NCI-H146 treated with DMSO at 0.1 percent for 48 hours (cell line): ENCODE measurements at regions not wholly inside any gene's neighbourhood (a gene's known extent, or its start where the extent isn't known, plus 50 kb on each side); places are given as distances from the start of the nearest gene placed in this dataset.
A peak's percentile ranks its signal among the peaks of the same experiment; 100 is the strongest.

Source experiments
- DNase-seq: peaks from one replicate; lab custom pipeline; 2025; ENCODE audit not compliant: unreplicated experiment; lab: John Stamatoyannopoulos, UW

GRCh38 chr18:41756141-41756540 is 198.9 kb upstream of the PIK3C3 start:
- DNase-seq, result no peak

GRCh38 chr18:41754332-41754731 is 200.7 kb upstream of the PIK3C3 start:
- no peak for DNase-seq

- no peak for DNase-seq
Measured at GRCh38 chr18:41753826-41754225, 201.2 kb upstream of the PIK3C3 start.

- DNase-seq, result no peak
Measured at GRCh38 chr18:41752826-41753225, 202.2 kb upstream of the PIK3C3 start.

GRCh38 chr18:41751652-41752051 is 203.4 kb upstream of the PIK3C3 start:
- no peak for DNase-seq

- no peak for DNase-seq
Measured at GRCh38 chr18:41751161-41751560, 203.9 kb upstream of the PIK3C3 start.

GRCh38 chr18:41747723-41748242 is 207.3 kb upstream of the PIK3C3 start:
- DNase-seq, result no peak

- peak; percentile 93 for DNase-seq
Measured at GRCh38 chr18:41745166-41746049, 209.6 kb upstream of the PIK3C3 start.

- peak; percentile 79 for DNase-seq
Measured at GRCh38 chr18:41744421-41745030, 210.5 kb upstream of the PIK3C3 start.

GRCh38 chr18:41737218-41737617 is 217.8 kb upstream of the PIK3C3 start:
- DNase-seq, result no peak

GRCh38 chr18:41734917-41735316 is 220.1 kb upstream of the PIK3C3 start:
- no peak for DNase-seq

GRCh38 chr18:41732356-41732755 is 222.7 kb upstream of the PIK3C3 start:
- no peak for DNase-seq

GRCh38 chr18:41731884-41732283 is 223.2 kb upstream of the PIK3C3 start:
- DNase-seq, result no peak

- DNase-seq, result no peak
Measured at GRCh38 chr18:41724195-41724594, 230.8 kb upstream of the PIK3C3 start.

- no peak for DNase-seq
Measured at GRCh38 chr18:41721103-41721790, 233.8 kb upstream of the PIK3C3 start.

- DNase-seq, result no peak
Measured at GRCh38 chr18:41720226-41720625, 234.8 kb upstream of the PIK3C3 start.

- no peak for DNase-seq
Measured at GRCh38 chr18:41719808-41720207, 235.2 kb upstream of the PIK3C3 start.

- peak; percentile 69 for DNase-seq
Measured at GRCh38 chr18:41714872-41715271, 240.2 kb upstream of the PIK3C3 start.

- no peak for DNase-seq
Measured at GRCh38 chr18:41713969-41714825, 240.8 kb upstream of the PIK3C3 start.

GRCh38 chr18:41706301-41706700 is 248.7 kb upstream of the PIK3C3 start:
- no peak for DNase-seq
